Panc1 (cell line): ENCODE measurements at regions not wholly inside any gene's neighbourhood (a gene's known extent, or its start where the extent isn't known, plus 50 kb on each side); places are given as distances from the start of the nearest gene placed in this dataset.

Experiments used
- CTCF ChIP-seq: fragments of 450-650 bp; IDR thresholded peaks from 2 replicates; pipeline ENCODE4 v1.5.1; 2017; ENCODE audit warnings: mild to moderate bottlenecking
- POLR2AphosphoS5 ChIP-seq: IDR thresholded peaks from 2 replicates; pipeline ENCODE4 v1.6.1; 2012; ENCODE audit warnings: mild to moderate bottlenecking, low read depth, low read length, moderate library complexity
- REST ChIP-seq, 2 experiments: IDR thresholded peaks; 2 replicates each; pipeline ENCODE4 v1.6.1; 2011 to 2012; ENCODE audit warnings: low read depth in 2 of 2, control low read depth in 1 of 2, low read length in 1 of 2, mild to moderate bottlenecking in 1 of 2, moderate library complexity in 1 of 2; ENCODE audit not compliant: insufficient read depth in 1 of 2
- SIN3A ChIP-seq: IDR thresholded peaks from 2 replicates; pipeline ENCODE4 v1.6.1; 2012; ENCODE audit warnings: low read depth, mild to moderate bottlenecking, low read length, moderate library complexity, borderline replicate concordance; ENCODE audit not compliant: insufficient read depth
- TCF7L2 ChIP-seq: IDR thresholded peaks from 2 replicates; pipeline ENCODE4 v1.6.1; 2011; ENCODE audit warnings: mild to moderate bottlenecking, low read depth, low read length, inconsistent platforms

GRCh38 chr2:216769626-216770025 lies 74.3 kb upstream of the IGFBP5 start:
- TF ChIP-seq CTCF (no peak), TCF7L2 (no peak), POLR2AphosphoS5 (no peak), REST (IDR thresholded peaks at IDR 0.05; ENCODE audit: insufficient read depth in 1 of 2, low read depth in 2 of 2, low read length in 1 of 2) (no peak), SIN3A (no peak)
